NCI-H1105 (cell line): ENCODE measurements at regions not wholly inside any gene's neighbourhood (a gene's known extent, or its start where the extent isn't known, plus 50 kb on each side); places are given as distances from the start of the nearest gene placed in this dataset.
A peak's percentile ranks its signal among the peaks of the same experiment; 100 is the strongest.
"Not testable (repeated sequence)": the region's sequence is repeated elsewhere in the genome, so short reads cannot be mapped to it uniquely, and the experiment has no call there.

ENCODE experiments used
- DNase-seq: peaks from one replicate; lab custom pipeline; 2025; lab: John Stamatoyannopoulos, UW

GRCh38 chr2:235402422-235402821, 91.4 kb upstream of the AGAP1 start:
- no peak for DNase-seq

GRCh38 chr2:235405612-235406361, 88.1 kb upstream of the AGAP1 start:
- DNase-seq = no peak

DNA sequence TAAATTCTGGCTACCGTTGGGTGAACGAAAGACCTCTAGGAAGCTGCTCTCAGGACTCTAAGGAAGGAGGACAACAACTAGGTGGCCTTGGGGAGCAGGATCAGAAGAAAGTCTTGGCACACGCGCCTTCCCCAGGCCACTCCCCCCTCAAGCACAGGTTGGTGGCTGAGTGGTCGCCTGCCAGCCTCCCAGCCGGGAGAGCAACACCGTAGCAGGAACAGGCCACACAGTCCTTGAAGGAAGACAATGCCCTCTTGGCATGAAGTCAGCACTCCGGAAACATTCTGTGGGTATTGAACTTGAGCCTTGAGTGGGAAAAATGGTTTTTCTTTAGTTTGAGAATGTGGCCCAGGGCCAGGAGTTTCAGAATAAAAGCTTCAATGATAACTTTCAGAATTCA, 87.4 kb upstream of the AGAP1 start:
- DNase-seq = no peak

- DNase-seq = no peak
Observed at GRCh38 chr2:235411905-235412485, 81.8 kb upstream of the AGAP1 start.

GRCh38 chr2:235413064-235413463, 80.8 kb upstream of the AGAP1 start:
- DNase-seq = no peak

- peak; percentile 92 for DNase-seq
Observed at GRCh38 chr2:235414422-235414821, 79.4 kb upstream of the AGAP1 start.

DNA sequence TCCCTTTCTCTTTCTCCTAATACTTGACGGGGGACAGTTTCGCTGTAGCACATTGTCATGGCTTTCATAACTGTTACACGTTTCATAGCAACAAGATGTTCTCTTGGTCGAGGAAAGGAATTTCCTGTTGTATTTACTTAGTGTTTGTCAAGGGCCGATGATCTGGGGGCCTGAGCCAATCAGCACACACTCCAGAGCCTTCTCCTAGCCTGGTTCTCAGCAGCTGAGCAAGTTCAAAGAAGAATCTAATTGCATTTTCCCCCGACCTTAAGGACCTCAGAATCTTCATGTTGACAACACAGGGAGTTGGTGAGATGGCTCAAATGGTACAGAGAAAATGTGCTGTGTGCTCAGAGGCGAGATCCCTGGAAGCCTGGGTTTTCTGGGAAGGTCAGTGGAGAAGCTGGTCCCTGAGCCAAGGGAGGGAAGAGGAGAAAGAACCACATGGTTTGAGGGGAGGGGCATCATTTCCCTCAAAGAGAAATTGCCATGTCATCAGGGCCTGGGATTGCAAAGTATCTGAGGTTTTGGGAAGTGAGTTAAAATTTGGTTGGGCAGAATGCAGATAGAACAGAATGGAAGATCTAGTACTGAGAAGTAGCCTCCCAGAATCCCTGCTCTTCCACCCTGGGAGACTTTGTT, 76.9 kb upstream of the AGAP1 start:
- no peak for DNase-seq

DNA sequence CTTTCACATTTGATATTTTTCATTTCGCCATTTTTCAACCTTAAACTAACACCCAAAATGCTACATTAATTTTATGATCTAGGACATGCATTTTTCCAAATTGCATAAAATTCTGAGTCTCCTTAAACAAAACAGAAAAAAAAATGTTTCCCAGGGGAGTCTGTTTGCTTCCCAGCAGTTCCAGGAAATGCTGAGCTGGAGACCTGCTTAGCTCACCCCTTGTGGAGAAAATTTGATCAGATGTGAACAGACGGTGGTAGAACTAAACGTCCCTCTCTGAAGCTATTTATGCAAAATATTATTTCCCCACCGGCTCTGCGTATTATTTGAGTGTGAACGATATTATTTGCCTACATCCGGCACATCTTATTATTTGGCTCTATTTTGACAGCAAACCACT, 74.9 kb upstream of the AGAP1 start:
- no peak for DNase-seq

GRCh38 chr2:235419996-235420395, 73.8 kb upstream of the AGAP1 start:
- no peak for DNase-seq

- no peak for DNase-seq
Observed at GRCh38 chr2:235421618-235422017, 72.2 kb upstream of the AGAP1 start.

DNA sequence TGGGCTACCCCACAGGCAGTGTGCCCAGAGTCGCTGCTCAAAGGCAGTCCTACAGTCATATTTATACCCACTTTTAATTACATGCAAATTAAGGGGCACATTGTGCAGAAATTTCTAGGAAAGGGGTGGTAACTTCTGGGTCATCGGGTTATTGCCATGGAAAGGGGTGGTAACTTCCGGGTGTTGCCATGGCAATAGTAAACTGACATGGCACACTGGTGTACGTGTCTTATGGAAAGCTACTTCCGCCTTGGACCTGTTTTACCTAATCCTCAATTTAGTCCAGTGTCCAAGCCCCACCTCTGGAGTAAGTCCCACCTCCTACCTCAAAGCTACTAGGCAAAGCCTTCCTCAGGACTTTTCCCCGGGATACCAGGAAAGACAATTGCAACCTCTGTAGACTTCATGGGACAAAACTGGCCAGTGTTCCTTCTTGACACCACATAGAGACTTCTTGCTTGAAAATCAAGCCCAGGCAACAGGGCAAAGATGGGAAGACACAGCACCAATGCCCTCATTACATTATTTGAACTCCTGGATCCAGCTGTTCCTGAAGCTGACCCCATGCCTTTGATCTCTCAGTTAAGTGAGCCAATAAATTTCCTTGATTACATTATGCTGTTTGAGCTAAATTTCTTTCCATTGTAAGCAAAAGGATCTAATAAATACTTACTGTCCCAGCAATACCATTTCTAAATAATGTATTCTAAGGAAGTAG, 63.3 kb upstream of the AGAP1 start:
- no peak for DNase-seq

DNA sequence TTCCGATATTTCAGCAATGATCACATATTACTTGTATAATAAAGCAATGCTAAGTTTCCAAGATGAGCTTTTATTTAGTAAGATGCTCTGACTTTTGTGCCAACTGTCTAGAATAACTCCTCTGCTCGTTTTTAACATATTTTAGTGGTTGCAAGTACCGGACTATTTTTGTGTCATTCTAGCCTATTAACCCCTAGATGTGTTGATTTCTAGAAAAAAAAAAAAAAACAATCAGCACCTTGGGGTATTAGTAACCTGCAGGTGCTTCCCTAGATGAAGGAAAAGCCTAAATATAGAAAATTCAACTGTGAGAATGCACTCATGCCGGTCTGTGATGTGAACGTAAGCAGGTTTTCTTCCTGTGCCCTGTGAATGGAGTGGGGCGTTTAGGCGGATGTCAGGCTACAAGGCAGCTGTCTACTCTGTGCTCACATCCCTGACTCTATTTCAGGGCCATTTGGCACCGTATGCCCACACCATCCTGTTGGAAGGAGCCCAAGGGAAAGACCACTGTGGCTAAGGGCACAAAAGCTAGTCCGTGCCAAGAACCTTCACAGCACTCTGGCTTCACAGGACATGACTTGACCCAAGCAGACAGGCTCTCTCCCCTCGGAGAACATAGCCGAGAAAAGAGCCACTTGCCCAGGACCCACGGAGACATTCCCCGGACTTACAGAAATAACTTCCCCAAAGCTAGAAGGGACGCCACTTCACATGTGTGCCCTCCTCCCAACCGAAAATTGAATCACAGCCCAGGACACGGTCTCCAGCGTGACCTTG, 60.9 kb upstream of the AGAP1 start:
- DNase-seq = no peak

- DNase-seq = no peak
Observed at GRCh38 chr2:235433860-235434259, 60.0 kb upstream of the AGAP1 start.

DNA sequence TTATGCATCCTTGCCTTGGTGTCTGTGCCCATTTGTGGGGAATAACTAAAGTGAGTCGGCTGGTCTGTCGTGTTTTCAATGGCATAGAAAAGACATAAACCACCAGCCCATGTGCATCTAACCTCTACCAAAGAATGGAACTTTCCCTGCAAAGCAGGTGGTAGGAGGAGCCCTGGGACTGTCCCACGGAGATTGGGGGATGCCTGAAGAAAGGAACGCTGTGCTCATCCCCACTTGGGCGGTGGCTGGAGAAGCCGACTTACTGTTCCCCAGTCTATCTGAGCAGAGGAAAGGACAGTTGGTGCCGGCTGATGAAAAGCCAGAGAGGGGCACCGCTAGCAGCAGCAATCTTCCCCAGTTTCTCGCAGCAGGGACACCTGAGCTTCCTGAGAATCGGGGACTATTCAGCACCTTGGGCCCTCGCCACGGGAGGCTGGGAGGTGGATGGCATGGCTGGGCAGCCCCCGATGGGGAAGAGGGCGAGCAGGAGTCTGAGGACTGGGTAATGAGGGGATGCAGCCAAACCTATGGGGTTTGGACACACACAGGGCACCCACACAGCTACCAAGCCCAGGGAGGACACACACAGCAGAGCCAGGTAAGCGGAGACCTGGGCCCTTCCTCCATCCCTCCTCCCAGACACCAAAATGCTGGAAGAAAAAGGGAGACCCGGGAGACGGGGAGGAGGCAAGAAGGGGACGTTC, 53.7 kb upstream of the AGAP1 start:
- DNase-seq = no peak

DNA sequence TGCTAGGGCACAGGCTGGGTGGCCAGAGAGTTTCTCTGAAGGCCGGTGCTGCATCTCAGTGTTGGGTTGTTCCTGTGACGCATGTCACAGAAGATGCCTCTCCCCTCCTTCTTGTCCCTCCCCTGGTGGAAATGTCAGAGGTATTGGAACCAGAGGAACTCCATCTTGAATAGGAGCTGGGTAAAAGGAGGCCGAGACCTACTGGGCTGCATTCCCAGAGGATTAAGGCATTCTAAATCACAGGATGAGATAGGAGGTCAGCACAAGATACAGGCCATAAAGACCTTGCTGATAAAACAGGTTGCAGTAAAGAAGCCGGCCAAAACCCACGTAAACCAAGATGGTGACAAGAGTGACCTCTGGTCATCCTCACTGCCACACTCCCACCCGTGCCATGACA, 50.3 kb upstream of the AGAP1 start:
- not testable (repeated sequence) for DNase-seq
